ENCODE measurements at regions not wholly inside any gene's neighbourhood (a gene's known extent, or its start where the extent isn't known, plus 50 kb on each side); places are given as distances from the start of the nearest gene placed in this dataset.

GRCh38 chr1:187985897-187986654 is 1157.3 kb downstream of the PLA2G4A start:
- Histone ChIP-seq H3K4me3 (ENCODE audit: low read length in 3 of 3) (no peak overlapping the region), H3K4me1 (ENCODE audit: control insufficient read depth in 2 of 3, insufficient read depth in 2 of 3, low read depth in 1 of 3, low read length in 3 of 3) (no peaks in the 10 kb centered on the region), H3K9me3 (ENCODE audit: control insufficient read depth in 2 of 3, insufficient read depth in 1 of 3, low read length in 3 of 3) (no peaks in the 10 kb centered on the region), H3K27me3 (ENCODE audit: control insufficient read depth, insufficient read depth, low read length) (no peaks in the 10 kb centered on the region), H3K36me3 (ENCODE audit: control insufficient read depth in 2 of 3, insufficient read depth in 3 of 3, low read length in 3 of 3) (no peaks in the 10 kb centered on the region), H3K9ac (ENCODE audit: low read length in 3 of 3) (no peak overlapping the region), H3K27ac (ENCODE audit: low read depth in 2 of 2, low read length in 2 of 2) (no peak overlapping the region)
- no peak for TF ChIP-seq CTCF (IDR thresholded peaks at IDR 0.05; ENCODE audit: borderline replicate concordance, extremely low read depth, insufficient read depth)
- DNase-seq (peak in 1 of 5 donors; percentile 4), FAIRE-seq (no peak)
- intact Hi-C loops (cut with DNase I) = no loop called here

GRCh38 chr1:187987236-187987776 is 1158.6 kb downstream of the PLA2G4A start:
- no peak for TF ChIP-seq CTCF (IDR thresholded peaks at IDR 0.05; ENCODE audit: borderline replicate concordance, extremely low read depth, insufficient read depth)
- intact Hi-C loops (cut with DNase I) = no loop called here
- DNase-seq (no peak), FAIRE-seq (no peak)
- no peak overlapping the region for H3K27ac ChIP-seq (ENCODE audit: low read depth in 2 of 2, low read length in 2 of 2)
- no peak overlapping the region for H3K9ac ChIP-seq (ENCODE audit: low read length in 3 of 3)
- no peaks in the 10 kb centered on the region for H3K4me1 ChIP-seq (ENCODE audit: control insufficient read depth in 2 of 3, insufficient read depth in 2 of 3, low read depth in 1 of 3, low read length in 3 of 3)
- H3K36me3 ChIP-seq (ENCODE audit: control insufficient read depth in 2 of 3, insufficient read depth in 3 of 3, low read length in 3 of 3) = no peaks in the 10 kb centered on the region
- no peak overlapping the region for H3K4me3 ChIP-seq (ENCODE audit: low read length in 3 of 3)
- H3K27me3 ChIP-seq (ENCODE audit: control insufficient read depth, insufficient read depth, low read length) = no peaks in the 10 kb centered on the region
- no peaks in the 10 kb centered on the region for H3K9me3 ChIP-seq (ENCODE audit: control insufficient read depth in 2 of 3, insufficient read depth in 1 of 3, low read length in 3 of 3)

DNA sequence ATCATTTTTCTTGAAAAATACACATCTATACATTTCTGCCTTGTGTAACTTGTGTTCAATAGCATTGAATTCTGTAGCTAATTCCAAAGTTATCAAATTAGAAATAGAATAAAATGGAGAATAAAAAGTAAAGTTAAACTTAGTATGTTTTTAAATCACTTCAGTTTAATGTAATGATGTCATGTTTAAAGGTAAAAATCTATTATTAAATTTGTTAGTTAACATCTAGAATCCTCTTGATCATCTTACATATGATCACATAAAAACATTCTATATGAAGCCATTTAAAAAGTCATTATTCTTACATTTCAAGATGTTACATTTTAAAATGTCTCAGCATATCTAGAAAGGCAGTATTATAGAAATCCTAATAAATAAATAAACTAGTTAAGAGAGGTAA is 1163.2 kb downstream of the PLA2G4A start:
- H3K27ac ChIP-seq (ENCODE audit: low read depth in 2 of 2, low read length in 2 of 2) = no peak overlapping the region
- no peaks in the 10 kb centered on the region for H3K27me3 ChIP-seq (ENCODE audit: control insufficient read depth, insufficient read depth, low read length)
- FAIRE-seq (peak; percentile 30), DNase-seq (no peak)
- no peaks in the 10 kb centered on the region for H3K36me3 ChIP-seq (ENCODE audit: control insufficient read depth in 2 of 3, insufficient read depth in 3 of 3, low read length in 3 of 3)
- TF ChIP-seq CTCF (IDR thresholded peaks at IDR 0.05; ENCODE audit: borderline replicate concordance, extremely low read depth, insufficient read depth) = no peak
- intact Hi-C loops (cut with DNase I) = no loop called here
- no peaks in the 10 kb centered on the region for H3K9me3 ChIP-seq (ENCODE audit: control insufficient read depth in 2 of 3, insufficient read depth in 1 of 3, low read length in 3 of 3)
- no peak overlapping the region for H3K4me3 ChIP-seq (ENCODE audit: low read length in 3 of 3)
- H3K4me1 ChIP-seq (ENCODE audit: control insufficient read depth in 2 of 3, insufficient read depth in 2 of 3, low read depth in 1 of 3, low read length in 3 of 3) = no peaks in the 10 kb centered on the region
- H3K9ac ChIP-seq (ENCODE audit: low read length in 3 of 3) = no peak overlapping the region
